WTC11 (cell line): ENCODE measurements at regions not wholly inside any gene's neighbourhood (a gene's known extent, or its start where the extent isn't known, plus 50 kb on each side); places are given as distances from the start of the nearest gene placed in this dataset.

Source experiments
- E2F4 ChIP-seq: sonication (generic); formaldehyde crosslinking; IDR thresholded peaks from 2 replicates; pipeline ENCODE4 v1.8.1; 2022; ENCODE audit warnings: low read depth, mild to moderate bottlenecking, moderate library complexity, missing genetic modification reagents, borderline replicate concordance
- FOXP4 ChIP-seq: sonication (generic); formaldehyde crosslinking; IDR thresholded peaks from 2 replicates; pipeline ENCODE4 v1.8.0; 2022; ENCODE audit warnings: mild to moderate bottlenecking, missing genetic modification reagents
- IRF2 ChIP-seq: sonication (generic); formaldehyde crosslinking; IDR thresholded peaks from 2 replicates; pipeline ENCODE4 v1.8.0; 2022; ENCODE audit warnings: low read depth, missing genetic modification reagents, borderline replicate concordance
- NFYB ChIP-seq: sonication (generic); formaldehyde crosslinking; conservative IDR thresholded peaks from 2 replicates; pipeline ENCODE4 v1.8.0; 2022; ENCODE audit warnings: low read depth, missing genetic modification reagents
- PRDM15 ChIP-seq: sonication (generic); formaldehyde crosslinking; IDR thresholded peaks from 2 replicates; pipeline ENCODE4 v1.8.0; 2022; ENCODE audit warnings: missing genetic modification reagents
- TEAD4 ChIP-seq: sonication (generic); formaldehyde crosslinking; IDR thresholded peaks from 2 replicates; pipeline ENCODE4 v1.8.0; 2022; ENCODE audit warnings: mild to moderate bottlenecking, missing genetic modification reagents
- ZNF396 ChIP-seq: fragments of 250-450 bp; sonication (Bioruptor Pico); IDR thresholded peaks from 2 replicates; pipeline ENCODE4 v1.8.0; 2021; ENCODE audit warnings: mild to moderate bottlenecking, moderate library complexity, borderline replicate concordance
- TF ChIP-seq, protein P1 (sequence below): sonication (generic); formaldehyde crosslinking; IDR thresholded peaks from 2 replicates; pipeline ENCODE4 v1.8.1; 2023; ENCODE audit warnings: mild to moderate bottlenecking, missing genetic modification reagents, moderate library complexity
- TF ChIP-seq, protein P2 (sequence below): sonication (generic); formaldehyde crosslinking; IDR thresholded peaks from 2 replicates; pipeline ENCODE4 v1.8.1; 2022; ENCODE audit warnings: mild to moderate bottlenecking, moderate library complexity, missing genetic modification reagents
- TF ChIP-seq, protein P3 (sequence below): sonication (generic); formaldehyde crosslinking; IDR thresholded peaks from 2 replicates; pipeline ENCODE4 v1.8.0; 2022; ENCODE audit warnings: mild to moderate bottlenecking, missing genetic modification reagents
- TF ChIP-seq, protein P4 (sequence below): fragments of 250-450 bp; sonication (Bioruptor Pico); IDR thresholded peaks from 2 replicates; pipeline ENCODE4 v1.9.0; 2021; ENCODE audit warnings: mild to moderate bottlenecking
- TF ChIP-seq, protein P5 (sequence below): fragments of 250-450 bp; sonication (Bioruptor Pico); IDR thresholded peaks from 2 replicates; pipeline ENCODE4 v1.9.0; 2021; ENCODE audit warnings: mild to moderate bottlenecking, borderline replicate concordance

GRCh38 chr3:103889675-103890074, 1454.9 kb downstream of the ZPLD1 start (continued):
- TF ChIP-seq, protein P1, sequence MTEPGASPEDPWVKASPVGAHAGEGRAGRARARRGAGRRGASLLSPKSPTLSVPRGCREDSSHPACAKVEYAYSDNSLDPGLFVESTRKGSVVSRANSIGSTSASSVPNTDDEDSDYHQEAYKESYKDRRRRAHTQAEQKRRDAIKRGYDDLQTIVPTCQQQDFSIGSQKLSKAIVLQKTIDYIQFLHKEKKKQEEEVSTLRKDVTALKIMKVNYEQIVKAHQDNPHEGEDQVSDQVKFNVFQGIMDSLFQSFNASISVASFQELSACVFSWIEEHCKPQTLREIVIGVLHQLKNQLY (CRISPR knock-in tag) = no peak
- TF ChIP-seq PRDM15 (CRISPR knock-in tag) = no peak
- TF ChIP-seq, protein P2, sequence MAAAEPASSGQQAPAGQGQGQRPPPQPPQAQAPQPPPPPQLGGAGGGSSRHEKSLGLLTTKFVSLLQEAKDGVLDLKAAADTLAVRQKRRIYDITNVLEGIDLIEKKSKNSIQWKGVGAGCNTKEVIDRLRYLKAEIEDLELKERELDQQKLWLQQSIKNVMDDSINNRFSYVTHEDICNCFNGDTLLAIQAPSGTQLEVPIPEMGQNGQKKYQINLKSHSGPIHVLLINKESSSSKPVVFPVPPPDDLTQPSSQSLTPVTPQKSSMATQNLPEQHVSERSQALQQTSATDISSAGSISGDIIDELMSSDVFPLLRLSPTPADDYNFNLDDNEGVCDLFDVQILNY (CRISPR knock-in tag) = no peak
- no peak for TF ChIP-seq NFYB (CRISPR knock-in tag)
- TF ChIP-seq TEAD4 = no peak
- TF ChIP-seq, protein P3, sequence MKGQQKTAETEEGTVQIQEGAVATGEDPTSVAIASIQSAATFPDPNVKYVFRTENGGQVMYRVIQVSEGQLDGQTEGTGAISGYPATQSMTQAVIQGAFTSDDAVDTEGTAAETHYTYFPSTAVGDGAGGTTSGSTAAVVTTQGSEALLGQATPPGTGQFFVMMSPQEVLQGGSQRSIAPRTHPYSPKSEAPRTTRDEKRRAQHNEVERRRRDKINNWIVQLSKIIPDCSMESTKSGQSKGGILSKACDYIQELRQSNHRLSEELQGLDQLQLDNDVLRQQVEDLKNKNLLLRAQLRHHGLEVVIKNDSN (CRISPR knock-in tag) = no peak
- TF ChIP-seq E2F4 (CRISPR knock-in tag) = no peak
- no peak for TF ChIP-seq FOXP4
- no peak for TF ChIP-seq ZNF396 (CRISPR knock-in tag)
- TF ChIP-seq, protein P4, sequence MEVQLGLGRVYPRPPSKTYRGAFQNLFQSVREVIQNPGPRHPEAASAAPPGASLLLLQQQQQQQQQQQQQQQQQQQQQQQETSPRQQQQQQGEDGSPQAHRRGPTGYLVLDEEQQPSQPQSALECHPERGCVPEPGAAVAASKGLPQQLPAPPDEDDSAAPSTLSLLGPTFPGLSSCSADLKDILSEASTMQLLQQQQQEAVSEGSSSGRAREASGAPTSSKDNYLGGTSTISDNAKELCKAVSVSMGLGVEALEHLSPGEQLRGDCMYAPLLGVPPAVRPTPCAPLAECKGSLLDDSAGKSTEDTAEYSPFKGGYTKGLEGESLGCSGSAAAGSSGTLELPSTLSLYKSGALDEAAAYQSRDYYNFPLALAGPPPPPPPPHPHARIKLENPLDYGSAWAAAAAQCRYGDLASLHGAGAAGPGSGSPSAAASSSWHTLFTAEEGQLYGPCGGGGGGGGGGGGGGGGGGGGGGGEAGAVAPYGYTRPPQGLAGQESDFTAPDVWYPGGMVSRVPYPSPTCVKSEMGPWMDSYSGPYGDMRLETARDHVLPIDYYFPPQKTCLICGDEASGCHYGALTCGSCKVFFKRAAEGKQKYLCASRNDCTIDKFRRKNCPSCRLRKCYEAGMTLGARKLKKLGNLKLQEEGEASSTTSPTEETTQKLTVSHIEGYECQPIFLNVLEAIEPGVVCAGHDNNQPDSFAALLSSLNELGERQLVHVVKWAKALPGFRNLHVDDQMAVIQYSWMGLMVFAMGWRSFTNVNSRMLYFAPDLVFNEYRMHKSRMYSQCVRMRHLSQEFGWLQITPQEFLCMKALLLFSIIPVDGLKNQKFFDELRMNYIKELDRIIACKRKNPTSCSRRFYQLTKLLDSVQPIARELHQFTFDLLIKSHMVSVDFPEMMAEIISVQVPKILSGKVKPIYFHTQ (CRISPR knock-in tag) = no peak
- TF ChIP-seq, protein P5, sequence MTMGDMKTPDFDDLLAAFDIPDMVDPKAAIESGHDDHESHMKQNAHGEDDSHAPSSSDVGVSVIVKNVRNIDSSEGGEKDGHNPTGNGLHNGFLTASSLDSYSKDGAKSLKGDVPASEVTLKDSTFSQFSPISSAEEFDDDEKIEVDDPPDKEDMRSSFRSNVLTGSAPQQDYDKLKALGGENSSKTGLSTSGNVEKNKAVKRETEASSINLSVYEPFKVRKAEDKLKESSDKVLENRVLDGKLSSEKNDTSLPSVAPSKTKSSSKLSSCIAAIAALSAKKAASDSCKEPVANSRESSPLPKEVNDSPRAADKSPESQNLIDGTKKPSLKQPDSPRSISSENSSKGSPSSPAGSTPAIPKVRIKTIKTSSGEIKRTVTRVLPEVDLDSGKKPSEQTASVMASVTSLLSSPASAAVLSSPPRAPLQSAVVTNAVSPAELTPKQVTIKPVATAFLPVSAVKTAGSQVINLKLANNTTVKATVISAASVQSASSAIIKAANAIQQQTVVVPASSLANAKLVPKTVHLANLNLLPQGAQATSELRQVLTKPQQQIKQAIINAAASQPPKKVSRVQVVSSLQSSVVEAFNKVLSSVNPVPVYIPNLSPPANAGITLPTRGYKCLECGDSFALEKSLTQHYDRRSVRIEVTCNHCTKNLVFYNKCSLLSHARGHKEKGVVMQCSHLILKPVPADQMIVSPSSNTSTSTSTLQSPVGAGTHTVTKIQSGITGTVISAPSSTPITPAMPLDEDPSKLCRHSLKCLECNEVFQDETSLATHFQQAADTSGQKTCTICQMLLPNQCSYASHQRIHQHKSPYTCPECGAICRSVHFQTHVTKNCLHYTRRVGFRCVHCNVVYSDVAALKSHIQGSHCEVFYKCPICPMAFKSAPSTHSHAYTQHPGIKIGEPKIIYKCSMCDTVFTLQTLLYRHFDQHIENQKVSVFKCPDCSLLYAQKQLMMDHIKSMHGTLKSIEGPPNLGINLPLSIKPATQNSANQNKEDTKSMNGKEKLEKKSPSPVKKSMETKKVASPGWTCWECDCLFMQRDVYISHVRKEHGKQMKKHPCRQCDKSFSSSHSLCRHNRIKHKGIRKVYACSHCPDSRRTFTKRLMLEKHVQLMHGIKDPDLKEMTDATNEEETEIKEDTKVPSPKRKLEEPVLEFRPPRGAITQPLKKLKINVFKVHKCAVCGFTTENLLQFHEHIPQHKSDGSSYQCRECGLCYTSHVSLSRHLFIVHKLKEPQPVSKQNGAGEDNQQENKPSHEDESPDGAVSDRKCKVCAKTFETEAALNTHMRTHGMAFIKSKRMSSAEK (CRISPR knock-in tag) = no peak
- TF ChIP-seq IRF2 = no peak
